Erythroblast (primary cell): ENCODE measurements at regions not wholly inside any gene's neighbourhood (a gene's known extent, or its start where the extent isn't known, plus 50 kb on each side); places are given as distances from the start of the nearest gene placed in this dataset.

Source experiments
- DNase-seq, 2 experiments: peaks; one replicate each; lab custom pipeline; 2025; lab: John Stamatoyannopoulos, UW
- GATA1 ChIP-seq: IDR thresholded peaks from 2 replicates; pipeline ENCODE4 v1.6.1; 2011; ENCODE audit warnings: low read depth, mild to moderate bottlenecking, control low read depth, low read length, moderate library complexity
- POLR2A ChIP-seq: IDR thresholded peaks from 2 replicates; pipeline ENCODE4 v1.6.1; 2011; ENCODE audit warnings: mild to moderate bottlenecking, low read length

DNA sequence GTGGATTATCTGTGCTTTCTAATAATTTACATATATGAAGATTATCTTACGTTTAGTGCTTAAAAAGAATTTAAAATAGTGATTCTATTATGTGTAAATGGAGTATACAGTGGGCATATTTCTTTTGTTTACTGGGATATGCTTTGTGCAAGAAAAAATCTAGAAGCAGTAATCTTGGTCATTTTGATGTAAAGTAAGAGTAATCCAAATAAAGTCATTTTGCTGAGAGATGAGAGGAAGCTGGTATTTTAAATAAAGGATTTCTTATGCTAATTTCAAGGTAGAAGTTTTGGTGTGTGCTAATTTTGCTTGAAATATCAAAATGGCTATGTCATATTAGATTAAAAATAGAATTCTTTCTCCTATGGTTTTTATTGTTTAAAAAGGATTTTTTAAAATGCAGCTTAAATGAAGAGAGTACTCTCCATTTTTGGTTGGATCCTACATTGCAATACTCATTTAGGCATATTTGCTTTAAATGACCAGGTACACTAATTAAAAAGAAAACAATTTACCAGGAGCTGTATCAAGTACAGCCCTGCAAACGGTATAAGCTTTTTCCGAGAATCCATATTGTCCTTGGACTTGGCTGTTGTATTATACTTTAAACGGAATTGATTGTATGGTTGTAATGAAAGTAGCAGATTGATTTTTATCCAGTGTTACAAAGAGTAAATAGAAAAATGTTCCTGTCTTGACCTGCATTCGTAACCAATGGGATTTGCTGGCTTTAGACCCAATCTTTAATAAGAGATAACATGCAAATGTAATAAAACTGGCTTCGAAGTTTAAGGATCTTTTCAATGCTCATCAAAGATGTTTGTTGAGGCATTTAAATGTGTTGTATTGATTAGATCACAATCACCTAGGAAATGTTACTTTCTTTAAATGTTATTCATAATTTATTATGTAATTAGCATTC lies 574.7 kb downstream of the USP25 start:
- no peak for DNase-seq
- TF ChIP-seq POLR2A (no peak), GATA1 (no peak)

DNA sequence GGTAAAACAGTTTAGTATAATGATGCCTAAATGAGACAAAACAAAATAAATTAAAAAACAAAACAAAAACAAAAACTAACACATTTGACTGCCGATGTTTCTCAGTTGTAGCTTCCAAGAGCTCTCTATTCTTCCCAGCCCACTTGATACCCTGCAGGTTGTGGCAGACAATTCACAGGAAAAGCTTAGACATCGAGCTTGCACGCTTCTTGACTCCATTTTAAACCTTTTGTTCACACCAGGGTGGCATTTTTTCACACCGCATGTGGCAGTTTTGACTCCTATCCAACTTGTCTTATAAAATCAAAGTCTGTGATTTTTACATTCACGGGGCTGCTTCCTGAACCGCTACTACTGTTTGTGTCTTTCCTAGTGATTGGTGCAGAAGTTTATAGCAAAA lies 575.9 kb downstream of the USP25 start:
- TF ChIP-seq GATA1 (no peak), POLR2A (no peak)
- no peak for DNase-seq

DNA sequence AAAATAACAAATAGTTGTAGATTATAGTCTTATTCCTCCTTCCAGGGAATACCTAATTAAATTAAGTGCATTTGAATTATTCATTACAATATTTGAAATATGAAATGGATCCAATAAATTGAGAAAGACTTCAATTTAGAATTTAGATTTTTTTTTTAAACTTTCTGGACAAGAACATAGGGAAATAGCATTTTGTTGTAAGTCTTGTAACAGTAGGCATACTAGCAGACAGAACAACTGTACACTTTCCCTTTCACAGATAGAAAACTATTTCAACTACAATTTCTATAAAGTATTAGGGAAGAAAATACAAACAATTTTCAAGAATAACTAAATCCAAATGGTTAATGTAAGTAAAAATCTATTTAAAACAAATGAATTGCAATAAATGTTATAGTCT lies 577.5 kb downstream of the USP25 start:
- no peak for DNase-seq

DNA sequence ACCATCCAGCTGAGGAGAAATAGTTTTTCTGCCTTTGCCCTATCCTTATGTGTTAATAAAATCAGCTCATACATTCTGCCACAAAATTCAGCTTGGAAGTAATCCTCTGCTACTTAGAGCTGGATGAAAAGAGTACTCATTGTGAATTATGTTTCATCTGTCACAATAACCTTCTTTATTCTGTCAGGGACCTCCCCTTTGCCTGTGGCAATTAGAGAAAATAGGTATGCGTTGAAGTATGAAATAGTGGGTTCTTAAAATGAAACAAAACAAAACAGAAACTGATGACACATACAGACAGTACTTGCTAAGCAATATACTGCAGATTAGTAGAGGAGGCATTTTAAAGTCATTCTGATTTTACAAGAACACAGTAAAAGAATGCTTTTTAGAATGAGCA lies 578.5 kb downstream of the USP25 start:
- TF ChIP-seq GATA1 (no peak), POLR2A (no peak)
- no peak for DNase-seq

More for the DNA sequence above, 577.5 kb downstream of the USP25 start:
- TF ChIP-seq POLR2A, result no peak

DNA sequence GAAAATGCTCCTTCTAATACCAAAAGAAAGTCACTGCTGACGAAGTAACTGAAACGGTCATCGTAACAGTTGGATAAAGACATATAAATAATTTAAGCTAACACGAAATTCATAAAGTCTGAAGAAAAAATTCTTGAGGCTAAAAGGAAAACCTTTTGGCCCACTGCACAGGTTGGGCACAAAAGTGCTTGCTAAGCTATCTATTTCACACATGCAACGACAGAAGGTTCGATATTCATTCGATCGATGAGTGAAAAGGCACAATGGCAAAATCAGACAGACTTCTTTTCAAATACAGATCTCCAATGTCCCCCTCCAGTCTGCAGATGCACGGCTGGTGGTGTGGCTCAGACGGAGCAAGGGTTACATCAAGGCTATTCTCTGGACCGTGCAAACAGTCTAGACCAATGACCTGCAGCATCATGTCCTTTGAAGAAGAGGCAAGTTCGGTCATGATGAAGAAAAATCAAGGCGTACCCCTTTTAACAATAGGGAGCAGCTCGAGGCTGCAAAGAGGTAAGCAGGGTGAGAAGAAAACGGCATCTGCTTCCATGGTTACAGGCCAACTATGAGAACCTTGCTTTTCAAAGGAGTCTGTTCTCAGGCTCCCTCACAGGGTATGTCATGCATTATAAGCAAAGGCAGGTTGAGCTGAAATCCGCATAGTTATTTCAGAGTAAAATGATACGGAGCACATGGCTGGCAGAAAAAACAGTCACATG lies 579.6 kb downstream of the USP25 start:
- no peak for DNase-seq
- no peak for TF ChIP-seq POLR2A
- no peak for TF ChIP-seq GATA1

DNA sequence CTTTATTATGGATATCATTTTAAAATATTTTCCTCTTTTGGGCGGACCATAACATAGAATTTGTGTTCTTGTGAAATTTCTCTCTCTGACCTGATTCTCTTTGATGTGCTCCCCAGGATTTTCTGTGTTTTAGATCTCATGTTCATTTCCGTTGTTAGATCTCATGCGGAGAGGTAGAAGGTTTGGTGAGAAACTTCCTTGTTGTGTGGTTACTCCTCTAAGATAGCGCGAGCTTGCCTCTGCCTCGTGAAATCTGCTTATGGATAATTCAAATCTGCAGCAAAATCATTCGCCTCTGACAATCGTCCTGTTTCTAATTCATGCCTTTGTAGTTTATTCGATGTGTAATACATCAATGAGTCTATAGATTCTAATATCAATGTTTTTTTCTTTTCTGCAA lies 580.4 kb downstream of the USP25 start:
- no peak for DNase-seq
- TF ChIP-seq GATA1, result no peak
- TF ChIP-seq POLR2A, result no peak

DNA sequence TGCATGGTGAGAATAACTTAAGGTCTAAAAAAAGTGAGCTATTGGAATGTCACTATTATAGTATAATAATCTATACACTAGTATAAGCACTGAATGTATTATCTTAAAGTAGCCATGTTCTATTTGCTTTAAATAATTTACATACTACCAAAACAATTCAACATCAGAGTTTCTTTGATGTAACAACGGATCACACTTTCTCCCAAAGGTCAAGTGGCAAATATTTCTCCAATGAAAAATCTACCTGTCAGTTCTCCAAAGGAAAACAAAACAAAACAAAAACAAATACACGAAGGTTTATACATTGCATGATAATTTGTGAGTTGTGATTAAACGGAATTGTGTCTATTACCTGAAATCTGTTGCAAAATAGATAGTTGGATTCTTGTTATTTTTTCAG lies 581.4 kb downstream of the USP25 start:
- TF ChIP-seq POLR2A (no peak), GATA1 (no peak)
- DNase-seq, result no peak

DNA sequence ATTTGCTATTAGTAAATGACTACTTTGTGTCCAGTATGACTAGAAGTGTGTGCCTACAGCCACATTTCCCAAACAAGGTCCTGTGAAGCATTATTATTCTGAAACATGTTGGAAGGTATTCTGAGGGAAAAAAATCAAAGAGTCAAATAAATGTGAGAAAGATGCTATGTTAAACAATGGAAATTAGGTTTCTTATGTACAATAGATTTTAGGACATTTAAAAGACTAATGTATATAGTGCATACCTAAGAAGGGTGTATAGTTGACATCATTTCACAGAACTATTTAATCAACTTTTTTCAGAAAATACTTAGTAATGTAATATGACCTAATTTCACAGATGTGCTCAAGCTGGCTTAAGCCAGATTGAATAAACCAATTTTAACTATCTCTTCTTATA lies 582.5 kb downstream of the USP25 start:
- TF ChIP-seq GATA1 (no peak), POLR2A (no peak)
- DNase-seq, result no peak

DNA sequence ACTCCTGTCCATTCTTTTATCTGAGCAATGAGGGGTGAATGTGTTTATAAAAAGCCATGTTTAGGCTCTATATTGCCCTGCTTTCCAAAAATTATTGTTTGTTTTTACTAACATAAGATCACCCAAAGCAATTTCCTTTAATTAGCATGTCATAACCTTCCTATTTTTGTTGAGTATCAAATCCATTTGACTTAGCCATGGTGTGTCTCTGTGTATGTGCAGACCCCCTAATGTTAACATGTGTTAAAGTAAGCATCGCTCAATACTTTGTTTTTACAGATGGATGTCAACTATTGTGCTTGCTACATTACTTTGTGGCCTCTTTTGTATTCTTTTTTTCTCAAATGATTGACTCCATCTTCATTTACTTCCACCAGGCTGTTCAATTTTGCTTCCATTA lies 585.4 kb downstream of the USP25 start:
- DNase-seq, result no peak
- TF ChIP-seq GATA1 (no peak), POLR2A (no peak)

DNA sequence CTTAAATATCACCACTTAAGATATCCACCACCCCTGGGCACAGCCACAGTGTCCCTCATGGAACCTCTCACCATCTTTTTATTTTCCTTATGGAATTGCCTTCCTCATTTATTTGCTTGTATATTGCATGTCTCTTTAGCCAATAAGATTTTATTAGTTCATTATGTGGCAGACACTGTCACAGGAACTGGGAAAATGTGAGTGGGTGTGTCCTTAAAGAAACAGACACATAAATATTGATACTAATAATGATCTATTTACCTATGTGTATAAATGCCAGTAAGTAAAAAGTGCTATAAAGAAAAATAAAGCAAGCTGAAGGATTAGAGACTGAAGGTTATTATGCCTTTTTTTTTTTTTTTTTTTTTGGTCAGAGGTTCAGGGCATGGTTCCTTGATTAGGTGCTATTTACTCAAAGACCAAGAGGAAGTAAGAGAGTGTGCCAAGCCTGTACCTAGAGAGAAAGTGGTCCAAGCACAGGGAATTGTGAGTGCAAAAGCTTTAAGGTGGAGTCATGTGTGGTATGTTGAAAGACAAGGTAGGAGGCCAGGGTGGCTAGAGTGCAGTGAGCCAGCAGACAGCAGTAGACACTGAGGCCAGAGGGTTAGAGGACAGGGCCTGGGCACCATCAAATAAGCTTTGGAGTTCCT lies 589.0 kb downstream of the USP25 start:
- no peak for DNase-seq
- no peak for TF ChIP-seq GATA1
- TF ChIP-seq POLR2A, result no peak

DNA sequence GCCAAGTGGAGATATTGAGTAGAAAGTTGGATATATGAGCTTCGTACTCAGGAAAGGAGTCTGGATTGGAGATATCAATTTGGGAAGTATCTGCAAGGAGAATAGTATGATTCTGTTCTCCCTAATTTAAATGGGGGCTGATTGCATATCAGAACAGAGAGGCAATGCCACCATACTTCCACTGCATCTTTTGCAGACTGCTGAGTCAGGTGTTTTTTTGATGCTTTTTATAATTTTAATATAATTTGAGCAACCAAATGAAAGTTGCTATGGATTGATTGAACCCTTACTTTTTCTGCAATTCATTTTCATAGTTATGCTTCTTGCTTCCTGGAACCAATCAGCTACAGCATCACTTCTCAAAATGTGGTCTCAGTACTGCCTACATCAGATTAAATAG lies 590.3 kb downstream of the USP25 start:
- no peak for DNase-seq
- TF ChIP-seq POLR2A (no peak), GATA1 (no peak)

DNA sequence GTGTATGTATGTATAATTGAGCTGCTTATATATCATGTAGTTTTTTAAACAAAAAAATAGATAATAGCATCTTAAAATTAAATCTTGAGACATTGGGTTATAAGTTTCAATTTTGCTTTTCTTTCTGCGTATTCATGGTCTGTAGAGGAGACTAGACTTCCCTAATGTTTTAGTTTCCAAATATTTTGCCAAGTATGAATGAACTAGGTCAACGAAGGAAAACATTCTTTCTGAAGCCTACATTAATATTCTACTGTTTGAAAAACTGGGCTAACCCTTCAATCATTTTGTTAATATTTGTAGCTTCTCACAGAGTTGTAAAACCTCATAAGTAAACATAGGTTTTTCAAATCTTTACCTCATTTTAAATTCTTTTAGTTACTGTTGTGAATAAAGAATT lies 592.7 kb downstream of the USP25 start:
- TF ChIP-seq GATA1, result no peak
- no peak for TF ChIP-seq POLR2A
- DNase-seq, result no peak

DNA sequence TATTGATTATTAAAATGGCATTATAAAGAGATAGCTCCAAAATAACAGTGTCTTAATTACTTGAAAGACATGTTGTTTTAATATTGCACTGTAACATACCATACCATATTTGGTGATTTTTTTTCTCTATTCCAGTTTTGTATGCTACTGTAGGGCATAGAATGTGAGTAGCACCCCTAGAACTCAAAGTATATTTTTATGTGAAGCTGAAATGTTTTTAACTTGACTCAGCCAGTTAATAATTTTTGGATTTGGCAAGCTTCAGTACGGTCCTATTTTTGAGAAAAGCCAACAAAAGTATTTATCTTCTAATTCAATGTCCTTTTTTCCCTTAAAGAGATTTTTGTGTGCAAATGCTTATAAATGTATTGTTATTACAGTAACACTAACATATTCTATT lies 593.8 kb downstream of the USP25 start:
- TF ChIP-seq POLR2A (no peak), GATA1 (no peak)
- DNase-seq, result no peak

DNA sequence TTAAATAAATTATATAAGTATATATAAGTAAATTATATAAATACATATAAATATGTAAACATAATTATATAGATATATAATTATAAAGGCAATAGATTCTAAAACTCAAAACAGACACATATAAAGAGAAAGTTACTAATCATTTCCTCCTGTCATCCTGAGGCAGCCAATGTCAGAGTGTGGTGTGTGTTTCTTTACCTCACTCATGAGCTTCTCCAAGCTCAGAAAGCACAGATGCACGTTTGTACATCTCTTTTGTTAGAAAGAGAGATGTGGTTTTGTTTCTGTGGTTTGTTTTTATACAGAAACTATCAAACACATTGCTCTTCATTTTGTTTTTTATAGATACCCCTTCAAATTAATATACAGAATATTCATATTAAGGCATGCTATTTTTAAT lies 594.8 kb downstream of the USP25 start:
- TF ChIP-seq GATA1 (no peak), POLR2A (no peak)
- no peak for DNase-seq
